Keratinocyte (primary cell): ENCODE measurements at regions not wholly inside any gene's neighbourhood (a gene's known extent, or its start where the extent isn't known, plus 50 kb on each side); places are given as distances from the start of the nearest gene placed in this dataset.

Source experiments
- DNase-seq: peaks from one replicate; pipeline ENCODE4 v3.0.0-alpha.2; 2011; ENCODE audit warnings: low read depth, missing footprints, low spot score
- FAIRE-seq: peaks from 2 replicates; lab custom pipeline; 2011; peaks lifted over from hg19 to GRCh38; lab: Jason Lieb, UNC
- H2AFZ ChIP-seq: 2 replicates; pipeline ENCODE4 v1.6.0; 2012; ENCODE audit warnings: low read length, control low read depth, inconsistent platforms; ENCODE audit not compliant: control insufficient read depth
- H3K27ac ChIP-seq: 2 replicates; pipeline ENCODE4 v1.5.1; 2011; ENCODE audit warnings: low read length; ENCODE audit not compliant: control insufficient read depth, insufficient read depth
- H3K27me3 ChIP-seq: 3 replicates; pipeline ENCODE4 v1.6.0; 2011; ENCODE audit warnings: low read length; ENCODE audit not compliant: control insufficient read depth, insufficient read depth; ENCODE audit errors: extremely low read depth
- H3K36me3 ChIP-seq, 2 experiments: 2 replicates in 1 of 2; 3 replicates in 1 of 2; pipeline ENCODE4 v1.5.1; 2011; ENCODE audit warnings: low read length in 2 of 2, mild to moderate bottlenecking in 1 of 2; ENCODE audit not compliant: control insufficient read depth in 2 of 2, insufficient read depth in 2 of 2; ENCODE audit errors: extremely low read depth in 1 of 2
- H3K4me1 ChIP-seq: 3 replicates; pipeline ENCODE4 v1.5.1; 2011; ENCODE audit warnings: low read length; ENCODE audit not compliant: control insufficient read depth, insufficient read depth; ENCODE audit errors: extremely low read depth
- H3K4me2 ChIP-seq: 3 replicates; pipeline ENCODE4 v1.6.0; 2011; ENCODE audit warnings: low read depth, low read length; ENCODE audit not compliant: control insufficient read depth, insufficient read depth; ENCODE audit errors: extremely low read depth
- H3K4me3 ChIP-seq, 3 experiments: fragments of 200-600 bp in 1 of 3; sonication (generic) in 1 of 3; 2 replicates in 2 of 3; 3 replicates in 1 of 3; pipeline ENCODE4 v1.5.1; 2011 to 2016; ENCODE audit warnings: low read length in 3 of 3, mild to moderate bottlenecking in 3 of 3, control low read depth in 2 of 3, inconsistent platforms in 1 of 3, low read depth in 1 of 3, mixed read lengths in 1 of 3, mixed run types in 1 of 3, moderate library complexity in 1 of 3; ENCODE audit not compliant: control insufficient read depth in 2 of 3, insufficient read depth in 2 of 3; ENCODE audit errors: extremely low read depth in 1 of 3
- H3K79me2 ChIP-seq: 2 replicates; pipeline ENCODE4 v1.6.0; 2012; ENCODE audit warnings: low read length; ENCODE audit not compliant: control insufficient read depth, insufficient read depth
- H3K9ac ChIP-seq: 3 replicates; pipeline ENCODE4 v1.6.0; 2011; ENCODE audit warnings: low read length; ENCODE audit not compliant: control insufficient read depth, insufficient read depth; ENCODE audit errors: extremely low read depth
- H3K9me1 ChIP-seq: 3 replicates; pipeline ENCODE4 v1.6.0; 2011; ENCODE audit warnings: low read length; ENCODE audit not compliant: control insufficient read depth, insufficient read depth; ENCODE audit errors: extremely low read depth
- H3K9me3 ChIP-seq: 2 replicates; pipeline ENCODE4 v1.5.1; 2012; ENCODE audit warnings: low read depth, low read length; ENCODE audit not compliant: control insufficient read depth
- H4K20me1 ChIP-seq: 3 replicates; pipeline ENCODE4 v1.6.0; 2011; ENCODE audit warnings: low read length; ENCODE audit not compliant: control insufficient read depth, insufficient read depth; ENCODE audit errors: extremely low read depth
- CTCF ChIP-seq, 3 experiments: IDR thresholded peaks in 1 of 3; conservative IDR thresholded peaks in 1 of 3; optimal IDR thresholded peaks in 1 of 3; 2 replicates in 2 of 3; 3 replicates in 1 of 3; pipeline versions ENCODE3 to v1.5.1; 2011; ENCODE audit warnings: low read length in 3 of 3, mild to moderate bottlenecking in 3 of 3, moderate library complexity in 2 of 3, control low read depth in 1 of 3, inconsistent platforms in 1 of 3; ENCODE audit not compliant: insufficient read depth in 2 of 3; ENCODE audit errors: extremely low read depth in 1 of 3
- EZH2 ChIP-seq: IDR thresholded peaks from one replicate; pipeline ENCODE4 v1.6.1; 2012; ENCODE audit warnings: inconsistent platforms, mild to moderate bottlenecking, low read length, moderate library complexity
- dilution Hi-C: fragments of 300-500 bp; cut with MboI; formaldehyde crosslinking; loops from one replicate; pipeline ENCODE4 v1.7.0; 2020; ENCODE audit warnings: low sequenced_read_pairs; ENCODE audit not compliant: extremely low pct_ligation_motif_present

- peak; percentile 93 for DNase-seq
- peak overlapping the region; percentile 30 for H3K27ac ChIP-seq
- FAIRE-seq, result peak; percentile 92
Measured at GRCh38 chr1:185441605-185442004, 124.6 kb upstream of the IVNS1ABP start.

GRCh38 chr1:185440877-185441276 is 123.8 kb upstream of the IVNS1ABP start:
- DNase-seq (no peak), FAIRE-seq (no peak)
- peak overlapping the region in 1 of 3 experiments; percentile 10 for H3K4me3 ChIP-seq
- no peak for TF ChIP-seq CTCF (optimal IDR thresholded peaks at IDR 0.05 in 1 of 3, IDR thresholded peaks at IDR 0.05 in 1 of 3, conservative IDR thresholded peaks at IDR 0.05 in 1 of 3; ENCODE audit: extremely low read depth in 1 of 3, insufficient read depth in 2 of 3, low read length in 3 of 3)
- TF ChIP-seq EZH2, result no peak
- no peaks in the 10 kb centered on the region for H3K9me1 ChIP-seq
- no peak overlapping the region for H3K27ac ChIP-seq
- H3K4me1 ChIP-seq, result peaks cover 30% of the 10 kb centered on the region
- H3K36me3 ChIP-seq, result no peaks in the 10 kb centered on the region
- H3K79me2 ChIP-seq, result no peaks in the 10 kb centered on the region
- peak overlapping the region; percentile 70 for H3K4me2 ChIP-seq
- H4K20me1 ChIP-seq, result no peaks in the 10 kb centered on the region
- H3K9ac ChIP-seq, result no peak overlapping the region
- no peaks in the 10 kb centered on the region for H3K9me3 ChIP-seq
- H3K27me3 ChIP-seq, result no peaks in the 10 kb centered on the region
- H2AFZ ChIP-seq, result no peak overlapping the region
- dilution Hi-C loops, result no loop called here

More at GRCh38 chr1:185441605-185442004, 124.6 kb upstream of the IVNS1ABP start:
- H3K9me3 ChIP-seq, result no peaks in the 10 kb centered on the region
- H2AFZ ChIP-seq, result no peak overlapping the region
- peak overlapping the region; percentile 70 for H3K4me2 ChIP-seq
- H4K20me1 ChIP-seq, result no peaks in the 10 kb centered on the region
- no peak overlapping the region for H3K9ac ChIP-seq
- no peaks in the 10 kb centered on the region for H3K79me2 ChIP-seq
- TF ChIP-seq EZH2 (no peak), CTCF (optimal IDR thresholded peaks at IDR 0.05 in 1 of 3, IDR thresholded peaks at IDR 0.05 in 1 of 3, conservative IDR thresholded peaks at IDR 0.05 in 1 of 3; ENCODE audit: extremely low read depth in 1 of 3, insufficient read depth in 2 of 3, low read length in 3 of 3) (no peak)
- H3K9me1 ChIP-seq, result no peaks in the 10 kb centered on the region
- dilution Hi-C loops, result no loop called here
- no peaks in the 10 kb centered on the region for H3K27me3 ChIP-seq
- H3K36me3 ChIP-seq, result no peaks in the 10 kb centered on the region
- no peak overlapping the region for H3K4me3 ChIP-seq
- H3K4me1 ChIP-seq, result peaks cover 30% of the 10 kb centered on the region
